ENCODE measurements at regions not wholly inside any gene's neighbourhood (a gene's known extent, or its start where the extent isn't known, plus 50 kb on each side); places are given as distances from the start of the nearest gene placed in this dataset.
"Not testable (repeated sequence)": the region's sequence is repeated elsewhere in the genome, so short reads cannot be mapped to it uniquely, and the experiment has no call there.

- H3K9me3 Mint-ChIP-seq; H3K27me3 Mint-ChIP-seq (ENCODE audit: low read depth); DNase-seq; H3K36me3 Mint-ChIP-seq (ENCODE audit: insufficient read depth); ATAC-seq; H3K4me3 Mint-ChIP-seq: not testable (repeated sequence)
- H3K4me1 Mint-ChIP-seq (ENCODE audit: low read depth) = peaks cover 12% of the 10 kb centered on the region
Measured at GRCh38 chr2:234248213-234248710, 197.8 kb downstream of the SPP2 start.

- no peak overlapping the region for H3K4me3 Mint-ChIP-seq
- ATAC-seq (no peak), DNase-seq (no peak)
Measured at GRCh38 chr2:234247453-234248180, 197.1 kb downstream of the SPP2 start.

GRCh38 chr2:234245945-234246344 is 195.4 kb downstream of the SPP2 start:
- Mint-ChIP-seq H3K27me3 (ENCODE audit: low read depth) (no peaks in the 10 kb centered on the region), H3K4me3 (no peak overlapping the region), H3K9me3 (no peaks in the 10 kb centered on the region), H3K4me1 (ENCODE audit: low read depth) (peaks cover 12% of the 10 kb centered on the region), H3K36me3 (ENCODE audit: insufficient read depth) (no peaks in the 10 kb centered on the region)
- ATAC-seq (no peak), DNase-seq (no peak)

More at GRCh38 chr2:234247453-234248180, 197.1 kb downstream of the SPP2 start:
- no peaks in the 10 kb centered on the region for H3K27me3 Mint-ChIP-seq (ENCODE audit: low read depth)
- H3K4me1 Mint-ChIP-seq (ENCODE audit: low read depth) = peaks cover 12% of the 10 kb centered on the region
- no peaks in the 10 kb centered on the region for H3K36me3 Mint-ChIP-seq (ENCODE audit: insufficient read depth)
- no peaks in the 10 kb centered on the region for H3K9me3 Mint-ChIP-seq

GRCh38 chr2:234243871-234244565 is 193.5 kb downstream of the SPP2 start:
- H3K9me3 Mint-ChIP-seq = no peaks in the 10 kb centered on the region
- H3K4me1 Mint-ChIP-seq (ENCODE audit: low read depth) = peaks cover 12% of the 10 kb centered on the region
- DNase-seq = no peak
- H3K36me3 Mint-ChIP-seq (ENCODE audit: insufficient read depth) = no peaks in the 10 kb centered on the region
- no peaks in the 10 kb centered on the region for H3K27me3 Mint-ChIP-seq (ENCODE audit: low read depth)
- ATAC-seq = no peak
- peak overlapping the region; percentile 70 for H3K4me3 Mint-ChIP-seq

GRCh38 chr2:234242459-234242836 is 191.9 kb downstream of the SPP2 start:
- no peaks in the 10 kb centered on the region for H3K27me3 Mint-ChIP-seq (ENCODE audit: low read depth)
- no peaks in the 10 kb centered on the region for H3K9me3 Mint-ChIP-seq
- ATAC-seq (no peak), DNase-seq (no peak)
- no peaks in the 10 kb centered on the region for H3K36me3 Mint-ChIP-seq (ENCODE audit: insufficient read depth)
- no peak overlapping the region for H3K4me3 Mint-ChIP-seq
- H3K4me1 Mint-ChIP-seq (ENCODE audit: low read depth) = peaks cover 12% of the 10 kb centered on the region

GRCh38 chr2:234241656-234242458 is 191.4 kb downstream of the SPP2 start:
- no peaks in the 10 kb centered on the region for H3K27me3 Mint-ChIP-seq (ENCODE audit: low read depth)
- no peak for DNase-seq
- H3K36me3 Mint-ChIP-seq (ENCODE audit: insufficient read depth) = no peaks in the 10 kb centered on the region
- H3K4me1 Mint-ChIP-seq (ENCODE audit: low read depth) = peaks cover 12% of the 10 kb centered on the region
- H3K4me3 Mint-ChIP-seq = no peak overlapping the region
- no peaks in the 10 kb centered on the region for H3K9me3 Mint-ChIP-seq
- no peak for ATAC-seq

- ATAC-seq = no peak
- Mint-ChIP-seq H3K4me1 (ENCODE audit: low read depth) (peaks cover 12% of the 10 kb centered on the region), H3K4me3 (no peak overlapping the region), H3K27me3 (ENCODE audit: low read depth) (no peaks in the 10 kb centered on the region), H3K36me3 (ENCODE audit: insufficient read depth) (no peaks in the 10 kb centered on the region), H3K9me3 (no peaks in the 10 kb centered on the region)
- DNase-seq = no peak
Measured at GRCh38 chr2:234240917-234241316, 190.4 kb downstream of the SPP2 start.

- Mint-ChIP-seq H3K4me1 (ENCODE audit: low read depth) (no peaks in the 10 kb centered on the region), H3K27me3 (ENCODE audit: low read depth) (no peaks in the 10 kb centered on the region), H3K4me3 (no peak overlapping the region), H3K9me3 (no peaks in the 10 kb centered on the region), H3K36me3 (ENCODE audit: insufficient read depth) (no peaks in the 10 kb centered on the region)
- ATAC-seq (no peak), DNase-seq (no peak)
Measured at GRCh38 chr2:234235191-234235590, 184.7 kb downstream of the SPP2 start.

- peaks cover 2% of the 10 kb centered on the region for H3K4me1 Mint-ChIP-seq (ENCODE audit: low read depth)
- H3K27me3 Mint-ChIP-seq (ENCODE audit: low read depth) = no peaks in the 10 kb centered on the region
- no peak overlapping the region for H3K4me3 Mint-ChIP-seq
- no peaks in the 10 kb centered on the region for H3K9me3 Mint-ChIP-seq
- DNase-seq (no peak), ATAC-seq (no peak)
- H3K36me3 Mint-ChIP-seq (ENCODE audit: insufficient read depth) = no peaks in the 10 kb centered on the region
Measured at GRCh38 chr2:234231460-234231859, 181.0 kb downstream of the SPP2 start.

- ATAC-seq = no peak
- no peaks in the 10 kb centered on the region for H3K27me3 Mint-ChIP-seq (ENCODE audit: low read depth)
- no peak for DNase-seq
- H3K36me3 Mint-ChIP-seq (ENCODE audit: insufficient read depth) = no peaks in the 10 kb centered on the region
- no peak overlapping the region for H3K4me3 Mint-ChIP-seq
- H3K9me3 Mint-ChIP-seq = no peaks in the 10 kb centered on the region
- H3K4me1 Mint-ChIP-seq (ENCODE audit: low read depth) = peaks cover 43% of the 10 kb centered on the region
Measured at GRCh38 chr2:234219046-234219310, 168.5 kb downstream of the SPP2 start.

- H3K9me3 Mint-ChIP-seq = no peaks in the 10 kb centered on the region
- ATAC-seq = no peak
- no peaks in the 10 kb centered on the region for H3K36me3 Mint-ChIP-seq (ENCODE audit: insufficient read depth)
- no peaks in the 10 kb centered on the region for H3K27me3 Mint-ChIP-seq (ENCODE audit: low read depth)
- no peak for DNase-seq
- H3K4me3 Mint-ChIP-seq = no peak overlapping the region
- H3K4me1 Mint-ChIP-seq (ENCODE audit: low read depth) = peaks cover 43% of the 10 kb centered on the region
Measured at GRCh38 chr2:234218266-234219045, 168.0 kb downstream of the SPP2 start.

GRCh38 chr2:234212534-234212933 is 162.0 kb downstream of the SPP2 start:
- no peak for ATAC-seq
- H3K4me1 Mint-ChIP-seq (ENCODE audit: low read depth) = peaks cover 22% of the 10 kb centered on the region
- no peak for DNase-seq

GRCh38 chr2:234211797-234212196 is 161.3 kb downstream of the SPP2 start:
- Mint-ChIP-seq H3K4me1 (ENCODE audit: low read depth) (peaks cover 15% of the 10 kb centered on the region), H3K36me3 (ENCODE audit: insufficient read depth) (no peaks in the 10 kb centered on the region)
- ATAC-seq = no peak

More at GRCh38 chr2:234212534-234212933, 162.0 kb downstream of the SPP2 start:
- H3K27me3 Mint-ChIP-seq (ENCODE audit: low read depth) = no peaks in the 10 kb centered on the region
- H3K36me3 Mint-ChIP-seq (ENCODE audit: insufficient read depth) = no peaks in the 10 kb centered on the region
- H3K4me3 Mint-ChIP-seq = no peak overlapping the region
- no peaks in the 10 kb centered on the region for H3K9me3 Mint-ChIP-seq

GRCh38 chr2:234206738-234207137 is 156.2 kb downstream of the SPP2 start:
- ATAC-seq = no peak
- H3K9me3 Mint-ChIP-seq = peaks cover 4% of the 10 kb centered on the region
- no peaks in the 10 kb centered on the region for H3K4me1 Mint-ChIP-seq (ENCODE audit: low read depth)
- H3K4me3 Mint-ChIP-seq = no peak overlapping the region
- no peaks in the 10 kb centered on the region for H3K27me3 Mint-ChIP-seq (ENCODE audit: low read depth)
- H3K36me3 Mint-ChIP-seq (ENCODE audit: insufficient read depth) = no peaks in the 10 kb centered on the region
- DNase-seq = no peak

More at GRCh38 chr2:234211797-234212196, 161.3 kb downstream of the SPP2 start:
- H3K9me3 Mint-ChIP-seq = no peaks in the 10 kb centered on the region
- H3K27me3 Mint-ChIP-seq (ENCODE audit: low read depth) = no peaks in the 10 kb centered on the region
- no peak for DNase-seq
- H3K4me3 Mint-ChIP-seq = no peak overlapping the region

Measured in activated T-cell treated with anti-CD3 and anti-CD28 coated beads, Interleukin-2, amount 50 U/mL, for 4 hours (primary cell).